Renal pelvis (tissue), 1 donor: ENCODE measurements at regions not wholly inside any gene's neighbourhood (a gene's known extent, or its start where the extent isn't known, plus 50 kb on each side); places are given as distances from the start of the nearest gene placed in this dataset.
A peak's percentile ranks its signal among the peaks of the same experiment; 100 is the strongest.

Source experiments
- DNase-seq: peaks from one replicate; pipeline ENCODE4 v3.0.0-alpha.2; 2013

- no peak for DNase-seq
These were observed 479.1 kb downstream of the OLFM4 start for GRCh38 chr13:53507741-53508140.

DNA sequence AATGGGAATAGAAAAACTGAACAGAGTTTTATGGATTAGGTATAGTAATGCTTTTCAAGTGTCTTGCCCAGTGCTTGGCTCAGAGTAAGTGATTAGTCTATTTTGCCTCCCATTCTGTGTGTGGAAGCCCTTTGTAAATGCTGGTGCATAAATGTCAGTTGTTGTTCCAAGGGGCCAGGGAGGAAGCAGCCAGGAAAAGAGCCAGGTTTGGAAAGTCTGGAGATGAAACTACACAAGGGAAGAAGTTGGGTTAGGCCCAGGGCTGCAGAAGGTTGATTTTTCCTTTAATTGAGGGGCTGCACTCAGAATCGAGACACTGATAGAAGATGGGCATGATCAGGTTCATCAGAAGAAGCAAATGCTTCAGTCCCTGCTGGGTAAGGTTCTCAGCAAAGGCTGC lies 484.0 kb downstream of the OLFM4 start:
- no peak for DNase-seq

DNA sequence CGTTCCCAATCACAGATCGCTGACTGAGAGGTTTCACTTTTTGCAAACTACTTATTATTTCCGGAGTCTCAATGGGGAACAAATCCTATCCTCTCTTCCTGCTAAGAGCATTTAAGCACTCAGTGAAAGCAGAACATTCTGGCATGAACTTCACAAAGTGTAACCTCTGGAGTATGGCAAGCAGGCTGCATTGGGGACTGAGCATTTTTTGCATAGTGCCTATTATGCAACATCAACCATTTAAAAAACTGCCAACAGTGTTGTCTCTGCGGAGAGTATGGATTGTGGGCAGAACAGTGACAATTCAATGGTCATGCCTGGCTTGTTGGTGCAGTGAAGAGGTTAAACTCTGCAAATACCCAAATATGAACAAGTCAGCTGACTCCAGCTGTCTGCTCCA lies 484.6 kb downstream of the OLFM4 start:
- DNase-seq = no peak

DNA sequence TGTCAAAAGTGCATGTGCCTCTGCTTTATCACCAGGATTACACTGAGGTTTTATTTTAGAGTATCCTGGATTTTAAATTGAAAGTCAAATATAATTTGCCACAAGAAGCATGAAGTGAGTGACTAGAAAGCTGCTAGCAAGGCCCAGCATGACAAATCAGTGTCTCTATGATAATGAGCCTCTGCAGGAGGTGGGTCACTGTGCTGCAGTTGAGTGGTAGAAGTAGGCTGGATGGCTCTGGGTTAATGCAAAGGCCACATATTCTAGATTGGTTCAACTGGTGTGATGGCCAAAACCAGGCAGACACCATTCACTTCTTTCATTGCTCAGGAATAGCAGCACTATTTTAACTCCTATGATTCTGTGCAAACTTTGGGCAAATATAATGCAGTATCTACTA lies 491.5 kb downstream of the OLFM4 start:
- DNase-seq = no peak

DNA sequence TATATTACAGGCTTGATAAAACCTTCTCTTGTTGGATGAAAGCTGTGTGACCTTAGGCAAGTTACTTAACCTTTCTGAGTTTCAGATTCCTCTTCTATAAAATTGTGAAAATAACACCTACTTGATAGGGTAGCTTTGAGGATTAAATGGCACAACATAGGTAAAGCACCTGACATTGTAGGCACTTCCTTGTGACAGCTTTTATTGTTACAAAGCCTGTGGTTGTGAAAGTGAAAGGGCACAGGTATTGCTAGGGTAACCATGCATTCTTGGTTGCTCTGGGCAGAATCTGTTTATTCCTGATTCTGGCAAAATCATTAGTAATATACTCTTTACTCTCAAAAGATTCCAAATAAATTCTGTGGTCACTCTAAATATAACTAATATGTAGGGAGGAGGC lies 493.4 kb downstream of the OLFM4 start:
- DNase-seq = no peak

GRCh38 chr13:53537586-53537985 lies 509.0 kb downstream of the OLFM4 start:
- no peak for DNase-seq

- no peak for DNase-seq
These were observed 516.8 kb downstream of the OLFM4 start for GRCh38 chr13:53545340-53545941.

- DNase-seq = no peak
These were observed 531.9 kb downstream of the OLFM4 start for GRCh38 chr13:53560556-53560955.

- no peak for DNase-seq
These were observed 533.8 kb downstream of the OLFM4 start for GRCh38 chr13:53562419-53562818.

- no peak for DNase-seq
These were observed 539.9 kb downstream of the OLFM4 start for GRCh38 chr13:53568491-53568890.

DNA sequence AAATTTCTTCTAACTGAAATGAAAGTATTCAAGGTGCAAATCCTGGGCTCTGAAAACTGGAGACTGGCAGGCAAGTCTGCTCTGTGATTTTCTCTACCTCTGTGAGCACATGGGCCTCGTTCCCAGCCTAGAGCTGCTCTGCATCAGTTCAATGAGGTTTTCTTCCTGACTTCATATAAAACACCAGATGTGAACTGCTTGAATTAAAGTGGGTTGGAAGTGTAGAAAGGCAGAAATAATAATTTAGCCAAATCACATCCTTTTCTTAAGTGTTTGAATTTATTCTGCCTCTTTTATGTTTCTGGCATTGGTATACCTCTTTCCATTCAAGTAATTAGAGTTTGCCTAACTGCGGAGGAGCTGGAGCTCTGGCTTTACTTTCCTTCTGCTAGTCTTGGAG lies 540.8 kb downstream of the OLFM4 start:
- no peak for DNase-seq

DNA sequence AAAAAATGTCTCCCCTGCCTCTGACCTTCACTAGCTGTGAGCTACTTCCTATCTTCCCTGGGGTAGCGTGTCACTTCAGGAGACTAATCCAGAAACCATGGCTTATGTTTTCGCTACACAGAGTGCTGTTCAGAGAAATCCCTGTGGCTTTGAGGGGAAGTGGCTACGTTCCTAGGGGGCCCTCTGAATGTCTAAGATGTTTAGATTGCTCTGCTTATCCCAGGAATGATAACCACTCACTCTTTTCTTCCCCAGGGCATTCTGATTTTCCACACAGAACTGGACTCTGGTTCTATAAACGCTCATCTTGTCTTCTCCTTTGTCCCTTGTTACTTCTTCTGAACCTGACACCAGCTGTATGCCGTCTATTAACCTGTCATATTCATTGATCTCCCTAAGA lies 572.5 kb downstream of the OLFM4 start:
- no peak for DNase-seq

DNA sequence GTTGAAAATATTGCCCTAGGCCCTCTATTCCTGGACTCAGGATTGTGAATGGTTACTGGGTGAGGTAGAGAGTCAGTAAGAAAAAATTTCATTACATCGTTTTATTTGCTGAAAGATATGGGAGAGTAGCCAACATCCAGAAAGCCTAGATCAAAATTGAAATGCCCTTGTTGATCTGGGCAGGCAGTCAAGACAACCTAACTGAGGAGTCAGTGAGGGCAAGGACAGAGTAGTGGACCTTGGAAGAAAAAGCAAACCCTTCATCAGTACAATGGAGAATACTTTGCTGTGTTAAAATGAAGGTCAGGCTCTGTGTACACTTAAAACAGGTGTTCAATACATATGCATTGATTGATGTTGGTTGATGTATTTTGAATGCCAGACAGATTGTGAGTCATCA lies 576.7 kb downstream of the OLFM4 start:
- DNase-seq = no peak

DNA sequence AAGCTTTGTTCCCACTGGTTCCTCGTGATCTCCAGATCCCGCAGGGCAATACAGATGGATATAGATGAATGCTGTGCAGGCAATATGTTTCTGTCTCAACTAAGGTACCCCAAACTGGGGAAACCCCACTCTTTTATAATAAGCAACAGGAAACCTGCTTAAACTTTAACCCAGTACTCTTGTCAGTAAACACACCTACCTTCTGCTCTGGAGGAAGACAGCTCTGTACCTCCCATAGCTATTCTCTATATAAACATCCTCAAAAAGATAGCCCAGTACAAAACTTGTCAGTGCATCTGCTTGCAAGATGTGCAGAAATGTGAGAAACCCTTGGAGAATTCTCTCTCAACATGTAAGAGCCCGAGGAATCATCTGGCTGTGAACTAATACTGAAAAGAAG lies 583.6 kb downstream of the OLFM4 start:
- DNase-seq = no peak

GRCh38 chr13:53622456-53622855 lies 593.8 kb downstream of the OLFM4 start:
- no peak for DNase-seq

- DNase-seq = no peak
These were observed 594.5 kb downstream of the OLFM4 start for GRCh38 chr13:53623146-53623545.

DNA sequence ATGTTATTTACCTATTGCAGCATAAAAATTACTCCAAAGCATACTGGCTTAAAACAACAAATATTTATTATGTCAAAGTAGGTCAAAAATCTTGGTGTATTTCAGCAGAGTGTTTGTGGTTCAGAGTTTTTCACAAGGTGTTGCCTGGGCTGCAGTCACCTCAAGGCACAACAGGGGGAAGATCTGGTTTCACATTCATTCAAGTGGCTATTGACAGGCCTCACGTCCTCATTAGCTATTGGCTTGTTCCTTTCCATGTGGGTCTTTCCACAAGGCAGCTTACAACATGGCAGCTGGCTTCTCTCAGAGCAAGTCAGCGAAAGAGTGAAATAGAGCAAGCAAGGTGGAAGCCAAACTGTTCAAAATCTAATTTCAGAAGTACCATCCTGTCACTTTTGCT lies 602.9 kb downstream of the OLFM4 start:
- no peak for DNase-seq

GRCh38 chr13:53638040-53638439 lies 609.4 kb downstream of the OLFM4 start:
- DNase-seq = peak; percentile 62

DNA sequence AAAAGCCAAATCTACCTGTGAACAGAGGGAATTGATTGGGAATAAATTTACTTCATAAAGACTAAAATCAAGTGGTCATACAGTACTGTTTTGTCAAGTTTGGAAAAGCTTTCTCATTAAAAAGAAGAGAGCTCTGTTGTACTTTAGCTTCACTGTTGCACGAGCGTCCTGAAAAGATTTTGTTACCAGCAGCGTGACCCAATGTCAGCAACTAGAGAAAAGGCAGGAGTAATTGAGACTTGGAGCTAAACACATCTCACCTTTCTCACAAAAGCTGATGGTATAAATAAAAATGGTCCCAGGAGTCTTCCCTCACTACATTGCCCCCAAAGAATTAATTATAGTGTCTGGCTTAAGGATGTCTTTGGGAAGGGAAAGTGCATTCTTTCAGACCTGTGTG lies 613.7 kb downstream of the OLFM4 start:
- peak; percentile 37 for DNase-seq

DNA sequence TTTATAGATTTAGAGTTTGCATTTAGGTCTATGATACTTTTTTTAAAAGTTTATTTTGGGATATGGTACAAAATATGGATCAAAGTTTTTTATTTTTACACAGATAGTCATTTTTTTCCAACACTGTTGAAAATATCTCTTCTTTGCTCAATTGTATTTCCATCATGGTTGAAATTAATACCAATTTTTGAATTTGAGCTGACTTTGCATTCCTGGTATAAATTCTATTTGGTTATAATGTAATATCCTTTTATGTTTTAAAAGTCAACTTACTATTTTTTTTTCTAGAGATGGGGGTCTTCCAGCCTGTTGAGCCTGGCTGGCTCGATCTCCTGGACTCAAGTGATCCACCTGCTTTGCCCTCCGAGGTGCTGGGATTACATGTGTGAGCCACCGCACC lies 620.1 kb downstream of the OLFM4 start:
- no peak for DNase-seq

DNA sequence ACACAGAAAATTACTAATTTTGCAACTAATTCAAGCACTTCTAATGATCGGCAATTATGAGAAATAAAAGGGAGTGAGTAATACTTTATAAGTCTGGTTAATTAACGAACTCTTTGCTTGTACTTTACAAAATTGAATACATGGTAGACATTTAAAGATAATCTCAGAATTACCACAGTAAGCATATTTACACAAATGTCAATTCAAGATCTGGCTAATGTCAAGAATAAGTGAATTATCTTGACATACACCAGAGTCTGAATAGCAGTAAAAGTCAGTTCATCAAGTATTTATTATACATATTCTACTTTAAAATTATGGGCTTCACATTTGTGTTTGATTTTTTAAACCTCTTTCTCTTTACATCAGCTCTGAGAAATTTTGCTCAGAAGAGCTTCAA lies 643.4 kb downstream of the OLFM4 start:
- DNase-seq = no peak

- DNase-seq = no peak
These were observed 654.5 kb downstream of the OLFM4 start for GRCh38 chr13:53683146-53683545.

GRCh38 chr13:53683608-53684007 lies 655.0 kb downstream of the OLFM4 start:
- no peak for DNase-seq

GRCh38 chr13:53691417-53691816 lies 662.8 kb downstream of the OLFM4 start:
- DNase-seq = no peak
